Calu3 (cell line): ENCODE measurements at regions not wholly inside any gene's neighbourhood (a gene's known extent, or its start where the extent isn't known, plus 50 kb on each side); places are given as distances from the start of the nearest gene placed in this dataset.

Source experiments
- BruUV-seq: library from RNA; stranded (reverse); fragments of 400-500 nt; replicated peaks from 2 replicates; lab custom pipeline; 2021; lab: Mats Ljungman, UMichigan
- CTCF ChIA-PET: fragments of 300-600 bp; sonication (Branson Sonifier 250); formaldehyde crosslinking; loops from one replicate; lab custom pipeline; 2022; ENCODE audit warnings: antibody characterized with exemption; lab: Charles Lee
- DNase-seq: peaks from one replicate; pipeline ENCODE4 v3.0.0; 2022
- H3K27ac Mint-ChIP-seq: one replicate; pipeline ENCODE4 v1.8.0; 2022; ENCODE audit warnings: mixed read lengths; ENCODE audit not compliant: unreplicated experiment
- H3K27me3 Mint-ChIP-seq: one replicate; pipeline ENCODE4 v1.8.0; 2022; ENCODE audit warnings: mixed read lengths; ENCODE audit not compliant: unreplicated experiment
- H3K36me3 Mint-ChIP-seq: one replicate; pipeline ENCODE4 v1.8.0; 2022; ENCODE audit warnings: mild to moderate bottlenecking, moderate library complexity, mixed read lengths; ENCODE audit not compliant: insufficient read depth, unreplicated experiment
- H3K4me1 Mint-ChIP-seq: one replicate; pipeline ENCODE4 v1.8.0; 2022; ENCODE audit warnings: mild to moderate bottlenecking, low read depth, mixed read lengths; ENCODE audit not compliant: unreplicated experiment
- H3K4me3 Mint-ChIP-seq: one replicate; pipeline ENCODE4 v1.8.0; 2022; ENCODE audit warnings: mild to moderate bottlenecking, low read depth, moderate library complexity, mixed read lengths; ENCODE audit not compliant: unreplicated experiment
- H3K9me3 Mint-ChIP-seq: one replicate; pipeline ENCODE4 v1.8.0; 2022; ENCODE audit warnings: low read depth, mixed read lengths; ENCODE audit not compliant: unreplicated experiment
- intact Hi-C: fragments of 100-400 bp; cut with micrococcal nuclease; formaldehyde crosslinking; loops from one replicate; pipeline ENCODE4 v1.10.0; 2022; ENCODE audit not compliant: unreplicated experiment
- TF ChIP-seq, protein P1 (sequence below): fragments of 200-600 bp; IDR thresholded peaks from one replicate; pipeline ENCODE4 v1.8.0; 2022; ENCODE audit warnings: antibody characterized with exemption; ENCODE audit not compliant: unreplicated experiment

DNA sequence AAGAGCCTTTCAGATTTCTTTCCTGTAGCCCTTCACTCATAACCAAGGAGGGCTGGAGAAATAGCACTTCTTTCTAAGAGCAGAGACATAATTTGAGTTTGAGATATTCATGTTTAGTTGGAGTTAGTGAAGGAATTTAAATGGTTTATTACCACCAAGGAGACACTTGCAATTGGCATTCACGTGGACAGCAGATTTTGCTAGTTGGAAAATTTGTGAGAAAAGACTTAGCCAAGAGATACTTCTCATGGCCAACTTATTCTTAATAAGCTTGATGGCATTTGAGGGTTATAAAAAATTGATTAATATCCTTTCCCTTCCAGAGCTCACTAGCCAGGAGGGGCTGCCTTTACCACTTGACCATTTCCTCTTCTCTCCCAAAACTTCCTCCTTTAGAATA is 518.7 kb downstream of the TNS1 start:
- intact Hi-C loops = no loop called here
- CTCF ChIA-PET = no interaction called here
- no peak overlapping the region for H3K27ac Mint-ChIP-seq
- H3K4me1 Mint-ChIP-seq = no peaks in the 10 kb centered on the region
- H3K4me3 Mint-ChIP-seq = no peak overlapping the region
- peaks cover 7% of the 10 kb centered on the region for H3K9me3 Mint-ChIP-seq
- DNase-seq = no peak
- no TSS peak for BruUV-seq
- no peaks in the 10 kb centered on the region for H3K36me3 Mint-ChIP-seq
- TF ChIP-seq, protein P1, sequence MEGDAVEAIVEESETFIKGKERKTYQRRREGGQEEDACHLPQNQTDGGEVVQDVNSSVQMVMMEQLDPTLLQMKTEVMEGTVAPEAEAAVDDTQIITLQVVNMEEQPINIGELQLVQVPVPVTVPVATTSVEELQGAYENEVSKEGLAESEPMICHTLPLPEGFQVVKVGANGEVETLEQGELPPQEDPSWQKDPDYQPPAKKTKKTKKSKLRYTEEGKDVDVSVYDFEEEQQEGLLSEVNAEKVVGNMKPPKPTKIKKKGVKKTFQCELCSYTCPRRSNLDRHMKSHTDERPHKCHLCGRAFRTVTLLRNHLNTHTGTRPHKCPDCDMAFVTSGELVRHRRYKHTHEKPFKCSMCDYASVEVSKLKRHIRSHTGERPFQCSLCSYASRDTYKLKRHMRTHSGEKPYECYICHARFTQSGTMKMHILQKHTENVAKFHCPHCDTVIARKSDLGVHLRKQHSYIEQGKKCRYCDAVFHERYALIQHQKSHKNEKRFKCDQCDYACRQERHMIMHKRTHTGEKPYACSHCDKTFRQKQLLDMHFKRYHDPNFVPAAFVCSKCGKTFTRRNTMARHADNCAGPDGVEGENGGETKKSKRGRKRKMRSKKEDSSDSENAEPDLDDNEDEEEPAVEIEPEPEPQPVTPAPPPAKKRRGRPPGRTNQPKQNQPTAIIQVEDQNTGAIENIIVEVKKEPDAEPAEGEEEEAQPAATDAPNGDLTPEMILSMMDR = no peak
- no peaks in the 10 kb centered on the region for H3K27me3 Mint-ChIP-seq

DNA sequence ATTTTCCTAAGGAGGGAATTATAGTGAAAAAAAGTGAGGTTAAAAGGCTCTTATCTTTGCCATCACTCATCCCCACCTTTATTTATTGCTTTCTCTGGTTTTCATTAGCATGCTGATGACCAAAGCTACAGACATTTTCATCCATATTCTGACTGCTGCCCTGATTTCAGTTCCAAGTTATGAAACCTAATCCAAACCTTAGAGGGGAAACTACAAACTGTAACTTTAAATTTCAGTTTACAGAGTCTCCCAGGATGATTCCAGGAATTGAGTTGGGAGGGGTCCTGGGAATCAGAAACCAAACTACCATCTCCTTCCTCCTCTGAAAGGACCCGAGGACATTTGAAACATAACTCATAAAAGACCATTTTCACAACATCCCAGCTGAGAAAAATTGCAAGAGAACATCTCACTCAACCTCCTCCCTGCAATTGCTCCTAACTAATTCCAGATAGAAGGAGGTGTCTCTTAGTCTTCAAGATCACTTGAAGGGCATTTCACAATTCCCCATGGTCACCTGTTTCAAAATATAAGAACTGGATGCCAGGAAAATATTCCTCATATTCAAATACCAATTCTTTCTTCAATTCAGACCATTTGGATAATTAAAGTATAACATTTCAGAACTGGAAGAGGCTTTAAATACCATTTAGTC is 520.6 kb downstream of the TNS1 start:
- BruUV-seq = no TSS peak
- peaks cover 7% of the 10 kb centered on the region for H3K9me3 Mint-ChIP-seq
- H3K36me3 Mint-ChIP-seq = no peaks in the 10 kb centered on the region
- DNase-seq = no peak
- H3K4me3 Mint-ChIP-seq = no peak overlapping the region
- H3K27ac Mint-ChIP-seq = no peak overlapping the region
- intact Hi-C loops = no loop called here
- TF ChIP-seq, protein P1 = no peak
- no peaks in the 10 kb centered on the region for H3K4me1 Mint-ChIP-seq
- CTCF ChIA-PET = no interaction called here
- H3K27me3 Mint-ChIP-seq = no peaks in the 10 kb centered on the region

DNA sequence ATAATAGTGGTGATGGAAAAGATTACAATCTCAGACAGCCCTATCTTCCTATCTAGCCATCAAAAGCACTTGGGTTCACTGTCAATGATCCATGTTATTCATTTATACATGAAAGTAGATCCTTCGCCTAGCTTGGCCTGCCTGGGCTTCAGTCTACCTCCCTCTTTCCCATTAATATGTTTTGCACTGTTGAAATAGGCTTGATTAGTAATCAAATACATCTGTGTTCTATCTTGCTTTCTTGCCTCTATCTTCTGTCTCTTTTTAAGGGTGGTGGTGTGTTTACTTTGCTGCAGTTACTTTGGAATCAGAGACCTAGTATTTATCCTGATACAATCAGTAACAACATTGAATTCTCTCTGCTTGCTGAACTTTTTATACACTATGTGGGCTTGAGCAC is 521.2 kb downstream of the TNS1 start:
- no peaks in the 10 kb centered on the region for H3K27me3 Mint-ChIP-seq
- TF ChIP-seq, protein P1 = no peak
- CTCF ChIA-PET = no interaction called here
- H3K36me3 Mint-ChIP-seq = no peaks in the 10 kb centered on the region
- H3K27ac Mint-ChIP-seq = no peak overlapping the region
- intact Hi-C loops = no loop called here
- DNase-seq = no peak
- BruUV-seq = no TSS peak
- H3K4me3 Mint-ChIP-seq = no peak overlapping the region
- H3K4me1 Mint-ChIP-seq = no peaks in the 10 kb centered on the region
- peaks cover 7% of the 10 kb centered on the region for H3K9me3 Mint-ChIP-seq

DNA sequence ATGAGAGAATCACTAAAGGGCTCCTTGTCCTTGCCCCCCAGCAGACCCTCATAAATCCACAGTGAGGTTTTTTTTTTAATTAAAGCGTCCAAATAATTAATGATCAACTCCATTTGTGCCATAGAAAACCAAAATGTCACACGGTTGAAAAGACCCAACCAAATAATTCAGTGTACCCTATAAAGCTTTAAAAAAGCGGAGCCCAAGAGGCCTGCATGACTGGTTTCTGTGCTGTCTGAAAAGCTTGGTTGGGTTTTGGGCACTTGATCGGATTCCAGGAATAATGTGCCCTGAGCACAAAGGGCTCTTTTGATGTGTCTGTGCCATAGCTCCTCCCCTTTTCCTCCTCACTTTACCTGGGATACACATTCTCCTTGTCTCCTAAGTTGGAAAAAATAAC is 523.2 kb downstream of the TNS1 start:
- intact Hi-C loops = no loop called here
- CTCF ChIA-PET = no interaction called here

More for the DNA sequence above, 523.2 kb downstream of the TNS1 start:
- H3K9me3 Mint-ChIP-seq = peaks cover 7% of the 10 kb centered on the region
- no TSS peak for BruUV-seq
- H3K27ac Mint-ChIP-seq = no peak overlapping the region
- no peaks in the 10 kb centered on the region for H3K27me3 Mint-ChIP-seq
- H3K4me1 Mint-ChIP-seq = no peaks in the 10 kb centered on the region
- TF ChIP-seq, protein P1 = no peak
- no peak for DNase-seq
- no peaks in the 10 kb centered on the region for H3K36me3 Mint-ChIP-seq
- no peak overlapping the region for H3K4me3 Mint-ChIP-seq
